ENCODE measurements at regions not wholly inside any gene's neighbourhood (a gene's known extent, or its start where the extent isn't known, plus 50 kb on each side); places are given as distances from the start of the nearest gene placed in this dataset.
A peak's percentile ranks its signal among the peaks of the same experiment; 100 is the strongest.
"Not testable (repeated sequence)": the region's sequence is repeated elsewhere in the genome, so short reads cannot be mapped to it uniquely, and the experiment has no call there.

DNA sequence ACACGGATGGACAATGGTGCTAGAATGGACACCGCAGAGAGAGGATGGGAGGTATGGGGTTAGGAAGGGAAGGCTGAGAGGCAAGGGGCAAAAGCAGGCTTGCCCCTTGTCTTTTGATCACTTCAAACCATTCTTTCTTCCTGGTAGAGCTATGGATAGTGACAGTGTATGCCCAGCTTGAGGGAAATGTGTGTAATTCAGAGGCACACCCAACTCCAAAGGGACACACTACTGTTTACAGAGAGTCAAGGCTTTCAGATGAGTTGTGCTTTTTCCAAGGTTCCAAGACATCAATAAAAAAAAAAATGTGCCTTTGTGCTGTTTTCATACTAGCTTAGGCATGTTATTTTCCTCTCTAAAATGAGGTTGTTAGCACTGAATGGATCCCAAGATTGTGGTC is 185.0 kb downstream of the MCHR2 start:
- DNase-seq = no peak

DNA sequence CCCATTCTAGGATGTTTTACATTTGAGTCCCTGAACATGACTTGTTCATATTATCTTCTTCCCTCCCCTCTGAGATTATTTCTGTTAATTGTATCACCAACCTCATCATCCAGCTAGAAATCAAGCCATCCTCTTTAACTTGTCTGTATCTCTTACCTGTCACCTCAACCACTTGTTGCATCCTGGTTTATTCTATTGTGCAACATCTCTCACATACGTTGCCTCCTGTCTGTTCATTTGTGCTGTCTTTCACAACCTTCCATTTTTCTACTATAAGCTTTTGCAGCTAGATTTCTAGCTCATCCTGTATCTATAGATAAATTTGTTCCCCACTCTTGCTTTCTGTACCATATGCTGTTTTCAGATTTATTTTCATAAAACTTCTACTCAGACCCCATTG is 183.7 kb downstream of the MCHR2 start:
- DNase-seq = no peak

DNA sequence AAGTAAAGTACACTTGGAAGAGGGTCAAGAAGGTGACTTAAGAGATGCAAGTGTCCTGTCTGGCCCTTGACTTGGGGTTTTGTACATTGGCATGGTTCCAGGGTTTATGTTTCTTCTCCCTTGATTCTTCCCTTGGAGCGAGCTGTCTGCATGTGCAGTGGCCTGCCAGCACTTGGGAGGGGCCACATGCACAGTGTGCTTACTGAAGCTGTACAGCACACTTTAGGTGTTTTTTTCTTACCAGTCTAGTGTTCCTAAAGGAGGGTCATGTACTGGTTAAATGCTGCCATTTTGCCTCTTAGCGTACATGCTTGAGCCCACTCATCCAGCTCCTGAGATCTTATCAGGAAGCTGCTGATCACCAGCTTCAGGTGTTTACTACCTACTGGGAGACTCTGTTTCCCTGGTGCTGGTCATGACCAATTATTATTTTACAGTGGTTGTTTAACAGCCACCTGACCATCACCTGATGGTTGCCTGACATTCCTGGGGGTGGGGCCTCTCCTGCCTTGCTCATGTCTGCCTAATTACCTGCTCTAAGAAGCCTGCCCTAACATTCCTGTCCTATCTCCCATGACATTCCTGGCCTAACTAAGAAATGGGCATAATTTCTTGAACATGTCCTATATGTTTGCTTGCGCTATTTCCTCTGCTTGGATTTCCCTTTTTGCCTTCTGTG is 182.9 kb downstream of the MCHR2 start:
- no peak for DNase-seq

DNA sequence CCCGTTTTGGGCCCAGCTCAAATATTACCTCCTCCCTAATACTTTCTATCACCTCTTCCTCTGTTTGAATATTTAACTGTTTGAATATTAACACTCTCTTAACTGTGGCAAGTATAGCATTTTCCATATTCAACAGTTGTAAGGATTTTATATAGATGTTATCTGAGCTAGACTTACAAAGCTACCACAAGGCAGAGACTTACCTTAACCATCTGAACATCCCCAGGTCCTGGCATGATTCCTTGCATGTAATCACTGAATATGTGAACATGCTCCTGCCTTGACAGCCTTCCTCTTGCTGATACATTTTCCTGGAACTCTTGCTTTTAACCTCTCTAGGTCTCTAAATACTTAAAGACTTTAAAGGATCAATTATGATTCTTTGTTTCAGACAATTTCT is 182.4 kb downstream of the MCHR2 start:
- no peak for DNase-seq

DNA sequence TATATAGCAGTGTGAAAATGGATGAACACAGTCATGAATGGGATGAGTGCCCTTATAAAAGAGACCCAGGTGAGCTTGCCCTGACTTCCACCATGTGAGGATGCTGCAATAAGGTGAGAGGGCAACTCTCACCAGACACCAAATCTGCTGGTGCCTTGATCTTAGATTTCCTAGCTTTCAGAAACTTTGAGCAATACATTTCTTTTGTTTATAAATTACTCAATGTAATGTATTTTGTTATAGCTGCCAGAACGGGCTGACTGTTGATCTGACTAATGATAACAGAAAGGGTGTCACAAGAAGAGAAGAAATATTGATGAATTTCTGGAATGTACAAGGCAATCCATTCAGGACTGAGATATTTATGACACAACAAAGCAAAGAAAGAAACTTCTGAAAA is 180.5 kb downstream of the MCHR2 start:
- no peak for DNase-seq

DNA sequence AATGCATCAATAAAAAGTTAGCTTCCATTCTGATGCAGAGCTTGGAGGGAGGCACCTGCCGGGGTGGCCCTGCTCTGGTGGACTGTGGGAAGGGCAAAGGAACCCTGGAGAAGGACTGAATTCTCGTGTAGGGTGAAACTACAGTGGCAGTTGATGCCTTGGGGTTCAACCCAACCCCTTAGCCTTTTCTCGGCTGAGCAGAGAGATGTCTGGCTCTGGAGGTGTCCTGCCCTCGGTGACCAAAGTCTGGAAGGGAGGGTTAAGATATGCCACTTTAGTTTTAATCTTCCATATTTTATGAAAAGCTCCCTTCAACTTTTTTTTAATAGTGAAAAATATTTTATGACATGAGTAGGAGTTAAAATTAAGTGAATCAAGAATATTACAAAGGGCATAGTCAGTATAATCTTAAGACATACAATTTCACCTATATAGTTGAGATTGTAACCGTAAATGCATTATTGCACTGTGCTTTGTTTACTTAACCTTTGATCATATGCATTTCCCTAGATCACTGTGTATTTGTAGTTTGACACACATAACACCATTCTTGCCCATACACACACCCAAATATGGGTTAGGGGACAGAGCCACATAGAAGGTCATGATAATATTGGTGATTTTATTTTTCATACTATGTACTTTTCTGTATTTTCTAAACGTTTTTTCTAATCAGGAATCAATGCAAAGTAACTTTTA is 179.6 kb downstream of the MCHR2 start:
- no peak for DNase-seq

DNA sequence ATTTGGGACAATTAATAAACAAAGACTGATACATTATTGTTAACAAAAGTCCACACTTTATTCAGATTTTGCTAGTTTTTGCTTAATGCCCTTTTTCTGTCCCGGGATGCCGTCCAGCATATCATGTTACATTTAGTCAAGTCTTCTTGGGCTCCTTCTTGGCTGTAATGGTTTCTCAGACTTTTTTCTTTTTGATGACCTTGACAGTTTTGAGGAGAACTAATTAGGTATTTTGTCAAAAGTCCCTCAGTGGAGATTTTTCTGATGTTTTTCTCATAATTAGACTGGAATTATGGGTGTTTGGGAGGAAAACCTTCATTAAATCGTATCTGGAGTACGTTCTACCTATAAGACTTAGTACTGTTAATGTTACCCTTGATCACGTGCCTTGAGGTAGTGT is 177.2 kb downstream of the MCHR2 start:
- DNase-seq = no peak

DNA sequence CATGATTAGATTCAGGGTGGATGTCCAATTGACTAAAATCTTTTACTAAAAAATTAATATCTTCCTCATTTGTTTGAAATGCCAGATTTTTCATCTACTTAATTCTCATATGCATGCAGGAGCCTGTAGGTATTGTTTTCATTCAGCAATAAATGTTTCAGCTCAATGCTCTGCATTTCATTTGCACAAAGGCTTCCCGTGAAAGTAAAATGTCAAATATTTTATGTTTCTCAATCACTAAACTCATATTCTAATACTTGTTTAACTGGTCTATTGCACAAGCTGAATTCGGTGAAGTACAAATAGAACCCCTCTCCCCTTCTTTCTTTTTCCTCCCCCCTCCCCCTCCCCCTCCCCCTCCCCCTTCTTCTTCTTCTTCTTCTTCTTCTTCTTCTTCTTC is 175.9 kb downstream of the MCHR2 start:
- no peak for DNase-seq

DNA sequence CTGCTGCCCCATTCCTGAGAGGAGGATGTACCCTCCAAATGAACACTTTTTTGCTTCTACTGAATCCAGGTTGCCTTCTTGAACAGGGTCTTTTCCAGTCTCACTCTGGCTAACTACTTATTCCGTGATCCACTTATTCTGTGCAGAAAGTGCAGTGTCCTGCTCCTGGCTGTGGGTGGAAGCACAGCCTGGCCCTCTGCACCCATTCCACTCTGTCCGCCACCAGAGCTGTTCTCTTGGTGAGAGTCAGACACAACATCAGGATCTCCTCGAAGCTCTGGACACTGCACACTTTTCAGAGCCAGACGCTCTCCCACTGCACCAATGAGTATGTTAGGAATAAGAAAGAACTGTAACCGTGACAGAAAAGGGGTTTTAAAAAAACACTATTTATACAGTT is 174.2 kb downstream of the MCHR2 start:
- DNase-seq = no peak

DNA sequence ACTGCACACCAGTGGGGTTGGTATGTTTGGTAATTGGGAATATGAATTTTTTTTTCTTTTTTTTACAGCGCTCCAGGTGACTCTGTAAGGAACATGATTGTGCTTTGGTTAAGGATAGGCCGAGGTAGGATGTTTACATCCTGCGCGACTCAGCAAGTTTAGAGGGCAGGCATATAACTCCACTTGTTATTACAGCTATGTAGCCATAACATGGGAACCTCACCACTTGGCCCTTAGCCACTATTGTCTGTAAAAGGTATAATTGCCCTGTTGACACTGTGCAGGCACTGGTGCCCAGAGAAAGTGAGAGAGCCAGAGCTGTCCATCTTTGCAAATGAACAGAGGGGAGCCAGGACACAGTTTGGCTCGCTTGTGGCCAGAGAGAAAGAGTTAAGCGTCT is 172.9 kb downstream of the MCHR2 start:
- DNase-seq = no peak

DNA sequence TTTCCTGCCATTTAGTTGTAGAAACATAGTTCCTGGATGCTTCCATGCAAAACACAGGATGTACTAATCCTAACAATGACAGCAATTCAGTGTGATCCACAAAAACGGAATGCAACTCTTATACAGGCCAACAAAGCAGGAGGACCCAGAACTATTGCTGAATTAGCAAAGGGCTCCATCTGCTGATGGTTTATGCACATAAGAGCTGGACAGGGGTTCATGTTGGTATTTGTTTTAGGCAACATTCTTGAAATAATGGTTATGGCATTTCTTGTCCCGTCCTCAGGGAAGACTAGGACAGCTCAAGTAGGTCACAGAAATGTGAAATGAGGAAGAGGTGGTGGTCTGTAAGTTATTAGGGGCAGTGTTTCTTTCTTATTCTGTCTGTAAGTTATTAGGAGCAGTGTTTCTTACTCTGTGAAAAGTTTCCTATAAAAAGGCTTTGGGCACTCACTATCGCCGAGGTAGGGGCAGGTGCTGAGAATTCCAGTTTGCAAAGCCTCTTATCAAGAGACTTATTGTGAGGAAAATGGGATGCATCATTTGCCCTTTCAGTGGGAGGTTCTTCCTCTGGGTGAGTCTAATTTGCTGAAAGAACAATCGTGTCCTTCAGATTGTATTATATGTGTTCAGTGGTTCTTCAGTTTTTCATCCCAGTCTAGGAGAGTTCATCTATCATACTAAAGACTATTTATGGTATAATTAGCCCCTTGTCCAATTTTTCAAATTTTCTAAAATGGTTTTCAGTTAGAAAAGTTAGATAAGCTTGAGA is 171.1 kb downstream of the MCHR2 start:
- no peak for DNase-seq

DNA sequence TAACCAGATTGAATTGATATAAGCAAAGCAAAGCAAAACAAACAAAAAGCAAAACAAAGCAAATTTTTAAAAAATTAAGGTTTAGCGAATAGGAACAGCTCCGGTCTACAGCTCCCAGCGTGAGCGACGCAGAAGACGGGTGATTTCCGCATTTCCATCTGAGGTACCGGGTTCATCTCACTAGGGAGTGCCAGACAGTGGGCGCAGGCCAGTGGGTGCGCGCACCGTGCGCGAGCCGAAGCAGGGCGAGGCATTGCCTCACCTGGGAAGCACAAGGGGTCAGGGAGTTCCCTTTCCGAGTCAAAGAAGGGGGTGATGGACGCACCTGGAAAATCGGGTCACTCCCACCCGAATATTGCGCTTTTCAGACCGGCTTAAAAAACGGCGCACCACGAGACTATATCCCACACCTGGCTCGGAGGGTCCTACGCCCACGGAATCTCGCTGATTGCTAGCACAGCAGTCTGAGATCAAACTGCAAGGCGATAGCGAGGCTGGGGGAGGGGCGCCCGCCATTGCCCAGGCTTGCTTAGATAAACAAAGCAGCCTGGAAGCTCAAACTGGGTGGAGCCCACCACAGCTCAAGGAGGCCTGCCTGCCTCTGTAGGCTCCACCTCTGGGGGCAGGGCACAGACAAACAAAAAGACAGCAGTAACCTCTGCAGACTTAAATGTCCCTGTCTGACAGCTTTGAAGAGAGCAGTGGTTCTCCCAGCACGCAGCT is 170.3 kb downstream of the MCHR2 start:
- DNase-seq = not testable (repeated sequence)

DNA sequence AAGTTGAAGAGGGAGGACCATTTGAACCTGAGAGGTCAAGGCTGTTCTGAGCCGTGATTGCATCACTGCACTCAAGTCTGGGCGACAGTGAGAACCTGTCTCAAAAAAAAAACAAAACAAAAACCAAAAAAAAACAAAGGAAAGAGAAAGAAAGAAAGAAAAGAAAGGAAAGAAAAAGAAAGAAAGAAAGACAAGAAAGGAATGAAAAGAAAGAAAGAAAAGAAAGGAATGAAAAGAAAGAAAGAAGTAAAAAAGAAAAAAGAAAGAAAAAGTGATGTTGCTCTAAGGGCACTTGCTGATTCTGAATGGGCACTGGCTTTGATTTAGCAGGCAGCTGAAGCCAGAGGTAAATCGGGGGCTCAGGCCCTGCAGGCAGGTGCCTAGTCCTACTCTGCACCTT is 161.0 kb downstream of the MCHR2 start:
- DNase-seq = no peak

DNA sequence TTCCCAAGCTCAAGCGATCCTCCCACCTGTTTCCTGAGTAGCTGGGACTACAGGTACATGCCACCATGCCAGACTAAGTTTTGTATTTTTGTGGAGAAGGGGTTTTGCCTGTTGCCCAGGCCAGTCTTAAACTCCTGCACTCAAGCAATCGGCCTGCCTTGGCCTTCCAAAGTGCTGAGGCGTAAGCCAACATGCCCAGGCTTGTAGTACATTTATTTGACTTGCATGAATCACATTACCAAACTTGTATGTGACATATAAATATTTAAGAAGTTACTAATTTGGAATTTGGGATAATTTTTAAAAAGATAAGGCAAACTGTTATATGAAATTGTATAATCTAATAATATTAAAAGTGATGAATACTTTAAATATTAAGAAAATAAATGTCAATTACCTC is 157.6 kb downstream of the MCHR2 start:
- DNase-seq = no peak

DNA sequence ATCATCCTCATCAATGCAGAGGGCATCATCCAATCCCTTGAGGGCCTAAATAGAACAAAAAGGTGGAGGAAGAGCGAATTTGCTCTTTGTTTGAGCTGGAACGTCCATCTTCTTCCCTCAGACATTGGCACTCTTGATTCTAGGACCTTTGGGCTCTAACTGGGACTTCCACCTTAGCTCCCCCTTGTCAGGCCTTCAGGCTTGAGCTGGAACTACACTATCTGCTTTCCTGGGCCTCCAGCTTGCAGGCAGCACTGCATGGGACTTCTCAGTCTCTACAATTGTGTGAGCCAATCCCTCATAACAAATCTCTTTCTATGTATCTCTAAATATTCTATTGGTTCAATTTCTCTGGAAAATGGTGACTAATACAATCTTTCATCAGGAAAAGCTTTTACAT is 155.4 kb downstream of the MCHR2 start:
- no peak for DNase-seq

DNA sequence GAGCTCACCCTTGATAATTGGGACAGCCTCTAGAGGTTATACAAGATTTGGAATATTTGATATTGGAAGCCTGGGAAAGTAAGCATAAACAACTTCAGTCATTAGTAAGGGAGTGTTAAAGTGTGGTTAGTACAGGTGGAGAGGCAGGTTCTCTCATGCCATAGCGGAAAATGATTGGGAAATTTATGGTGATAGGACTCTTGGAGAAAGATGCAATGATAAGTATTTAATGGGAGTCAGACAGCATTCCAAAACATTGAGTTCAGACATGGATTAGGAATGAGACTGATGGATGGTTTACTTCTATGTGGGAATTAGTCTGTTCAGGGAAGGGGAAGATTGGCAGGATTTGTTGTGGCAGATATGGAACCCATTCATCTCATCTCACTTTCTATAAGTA is 152.7 kb downstream of the MCHR2 start:
- DNase-seq = no peak

DNA sequence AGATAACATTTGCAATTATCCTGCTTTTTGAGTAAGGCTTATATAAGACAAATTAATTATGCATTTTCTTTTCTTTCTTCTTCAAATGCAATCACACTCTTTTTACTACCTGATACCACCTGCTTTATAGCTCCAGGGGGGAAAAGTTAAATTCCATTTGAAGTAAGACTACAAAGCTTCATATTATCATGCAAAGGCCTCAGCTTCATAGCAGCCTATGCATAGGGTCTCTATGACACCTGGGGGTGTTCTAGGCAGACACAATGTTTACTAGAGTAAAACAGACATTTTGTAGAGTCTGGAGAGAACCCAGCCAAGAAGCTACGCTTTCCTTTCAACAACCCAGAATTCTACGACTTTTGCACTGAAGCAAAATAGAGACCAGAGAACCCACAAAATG is 148.0 kb downstream of the MCHR2 start:
- no peak for DNase-seq

DNA sequence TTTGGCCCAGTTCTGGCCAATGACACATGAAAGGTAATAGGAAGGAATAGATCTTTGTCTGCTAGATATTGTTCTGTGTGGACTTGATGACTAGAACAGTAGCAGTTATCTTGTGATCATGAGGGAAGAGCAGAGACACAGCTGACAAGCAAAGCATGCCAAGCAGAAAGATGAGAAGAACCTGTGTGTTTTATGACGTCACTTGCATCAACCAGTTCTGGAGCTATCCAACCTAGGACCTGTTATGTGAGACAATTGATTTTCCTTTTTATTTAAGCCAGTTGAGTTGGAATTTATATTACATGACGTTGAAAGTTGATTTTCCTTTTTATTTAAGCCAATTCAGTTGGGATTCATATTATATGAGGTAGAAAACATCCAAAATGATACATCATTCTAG is 143.2 kb downstream of the MCHR2 start:
- DNase-seq = no peak

DNA sequence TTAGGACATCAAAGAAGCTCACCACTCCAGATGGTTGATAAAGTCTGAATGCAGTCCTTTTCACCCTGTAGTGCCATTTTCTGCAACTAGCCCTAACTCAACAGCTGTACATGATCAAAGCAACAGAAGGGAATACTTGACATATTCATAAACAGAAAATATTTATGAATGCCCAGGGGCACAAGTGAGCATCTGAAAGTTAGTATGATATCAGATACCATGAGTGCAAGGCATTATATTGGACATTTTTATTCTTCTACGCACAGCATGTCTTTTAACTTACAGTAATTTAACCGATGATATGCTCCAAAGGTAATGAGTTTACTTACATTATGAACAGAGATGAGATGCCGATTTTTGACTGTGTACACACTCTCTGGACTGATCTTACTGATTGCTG is 142.0 kb downstream of the MCHR2 start:
- DNase-seq = no peak

DNA sequence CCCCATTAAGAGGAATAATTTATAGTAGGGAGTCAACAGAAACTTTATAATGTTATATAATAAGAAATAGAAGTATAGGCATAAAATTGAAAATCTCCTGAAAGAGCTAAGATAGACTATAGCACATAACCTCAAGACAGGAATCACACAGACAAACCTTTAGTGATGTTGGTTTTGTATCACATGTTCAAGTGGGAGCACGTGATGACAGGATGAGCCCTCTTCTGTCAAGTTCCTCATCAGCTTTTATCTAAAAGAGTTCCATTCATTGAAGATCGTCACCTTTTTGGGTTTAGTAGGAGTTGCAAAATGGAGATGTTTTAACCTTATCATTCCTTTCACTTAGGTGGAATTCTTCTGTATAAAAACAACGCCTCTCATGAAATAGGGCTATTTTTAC is 127.0 kb downstream of the MCHR2 start:
- DNase-seq = no peak

DNA sequence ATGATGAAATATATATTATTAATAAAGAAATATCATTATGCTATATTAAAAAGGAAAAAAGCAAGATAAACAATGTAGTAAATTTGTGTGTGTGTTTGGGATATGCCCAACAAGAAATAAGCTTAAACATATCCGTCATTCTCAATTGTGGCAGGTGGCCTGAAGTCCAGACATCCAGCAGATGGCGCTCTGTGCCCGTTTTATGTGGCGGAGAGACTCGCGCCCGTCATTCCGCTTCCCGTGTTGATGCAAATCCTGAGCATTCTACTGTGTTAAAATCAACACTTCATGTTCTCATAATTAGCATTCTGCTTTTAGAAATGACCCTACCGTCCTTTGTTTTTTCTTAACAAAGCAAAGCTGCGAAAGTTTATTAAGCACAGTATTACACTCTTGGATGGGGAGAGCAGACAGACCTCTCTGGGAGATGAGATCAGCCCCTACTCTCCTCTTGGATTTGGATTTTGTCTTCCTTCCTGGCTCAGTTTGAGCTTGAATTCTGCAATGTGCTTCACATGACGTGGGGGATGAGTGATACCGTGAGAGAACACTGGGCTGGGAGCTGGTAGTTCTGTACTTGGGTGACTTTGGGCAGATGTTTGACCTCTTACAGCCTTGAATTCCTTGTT is 125.8 kb downstream of the MCHR2 start:
- DNase-seq = peak; percentile 66

Measured in stimulated activated CD4-positive, alpha-beta T cell treated with anti-CD3 and anti-CD28 coated beads, Interleukin-12 subunit alpha, Interleukin-12 subunit beta, amount 100 ng/mL, for 4 hours (primary cell).